Left lung (tissue), 4 donors: ENCODE measurements at regions not wholly inside any gene's neighbourhood (a gene's known extent, or its start where the extent isn't known, plus 50 kb on each side); places are given as distances from the start of the nearest gene placed in this dataset.

Experiments used
- ATAC-seq: fragments of 200-7000 bp; cut with Tn5 transposase; one replicate; pipeline ENCODE4 v1.9.1; 2020; ENCODE audit warnings: moderate library complexity
- DNase-seq, 4 donors: peaks; one replicate each; pipeline ENCODE4 v3.0.0-alpha.2; 2013 to 2020
- H3K27ac ChIP-seq, 2 donors: fragments of 200-600 bp; sonication (generic) in 1 of 2; one replicate each; pipeline versions ENCODE4 v1.5.0 to v1.8.0; 2020 to 2021
- H3K27me3 ChIP-seq, 2 donors: fragments of 200-600 bp; sonication (generic) in 1 of 2; one replicate each; pipeline versions ENCODE4 v1.5.0 to v1.8.0; 2020 to 2021
- H3K36me3 ChIP-seq, 2 donors: fragments of 200-600 bp; sonication (generic) in 1 of 2; one replicate each; pipeline versions ENCODE4 v1.5.0 to v1.8.0; 2020 to 2021
- H3K4me1 ChIP-seq, 2 donors: fragments of 200-600 bp; one replicate each; pipeline ENCODE4 v1.8.0; 2021
- H3K4me3 ChIP-seq, 2 donors: fragments of 200-600 bp; sonication (generic) in 1 of 2; one replicate each; pipeline versions ENCODE4 v1.5.0 to v1.8.0; 2020 to 2021; ENCODE audit warnings: mild to moderate bottlenecking in 1 of 2
- H3K9me3 ChIP-seq, 2 donors: fragments of 200-600 bp; sonication (generic) in 1 of 2; one replicate each; pipeline versions ENCODE4 v1.5.0 to v1.8.0; 2020 to 2021
- intact Hi-C, 2 donors: fragments of 100-400 bp; cut with DNase I; formaldehyde crosslinking; loops; one replicate each; pipeline versions ENCODE4 v1.11.2 to v1.14.2; 2022
- TF ChIP-seq, protein P1 (sequence below), 2 donors: fragments of 200-600 bp; sonication (generic) in 1 of 2; IDR thresholded peaks; one replicate each; pipeline versions ENCODE4 v1.5.0 to v1.8.0; 2021; ENCODE audit warnings: antibody characterized with exemption in 2 of 2
- donor health status: DM: no; HTN: yes; CAD: no.
- donor health status: DM: no; HTN: no; CAD: no.

DNA sequence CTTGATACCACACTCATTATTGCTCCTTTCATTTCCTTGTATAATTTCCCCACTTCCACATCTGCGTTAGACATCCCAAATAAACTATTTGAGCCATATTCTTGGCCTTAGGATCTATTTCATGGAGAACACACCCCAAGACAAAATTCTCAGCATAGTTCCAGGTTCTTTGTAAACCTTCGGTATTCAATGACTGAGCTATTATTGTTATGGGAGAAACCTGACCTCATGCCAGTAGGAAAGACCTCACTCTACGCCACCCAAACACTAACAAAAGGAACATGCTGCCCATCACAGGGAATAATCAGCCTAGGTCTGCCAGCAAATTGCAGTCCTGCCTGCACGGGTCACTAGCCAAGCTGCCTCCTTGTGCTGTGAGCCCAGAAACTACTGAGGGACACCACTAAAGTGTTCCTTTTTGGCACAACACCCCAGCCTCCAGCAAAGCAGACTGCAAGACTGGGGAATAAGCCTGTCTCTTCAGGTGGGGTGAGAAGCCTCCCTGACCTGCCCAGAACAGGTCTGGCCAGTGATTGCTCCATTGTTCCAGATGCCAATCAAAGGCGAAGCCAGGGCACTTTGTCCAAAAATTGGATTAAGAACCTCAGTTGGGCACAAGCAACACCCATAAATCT is 371.8 kb downstream of the MAFB start:
- TF ChIP-seq, protein P1, sequence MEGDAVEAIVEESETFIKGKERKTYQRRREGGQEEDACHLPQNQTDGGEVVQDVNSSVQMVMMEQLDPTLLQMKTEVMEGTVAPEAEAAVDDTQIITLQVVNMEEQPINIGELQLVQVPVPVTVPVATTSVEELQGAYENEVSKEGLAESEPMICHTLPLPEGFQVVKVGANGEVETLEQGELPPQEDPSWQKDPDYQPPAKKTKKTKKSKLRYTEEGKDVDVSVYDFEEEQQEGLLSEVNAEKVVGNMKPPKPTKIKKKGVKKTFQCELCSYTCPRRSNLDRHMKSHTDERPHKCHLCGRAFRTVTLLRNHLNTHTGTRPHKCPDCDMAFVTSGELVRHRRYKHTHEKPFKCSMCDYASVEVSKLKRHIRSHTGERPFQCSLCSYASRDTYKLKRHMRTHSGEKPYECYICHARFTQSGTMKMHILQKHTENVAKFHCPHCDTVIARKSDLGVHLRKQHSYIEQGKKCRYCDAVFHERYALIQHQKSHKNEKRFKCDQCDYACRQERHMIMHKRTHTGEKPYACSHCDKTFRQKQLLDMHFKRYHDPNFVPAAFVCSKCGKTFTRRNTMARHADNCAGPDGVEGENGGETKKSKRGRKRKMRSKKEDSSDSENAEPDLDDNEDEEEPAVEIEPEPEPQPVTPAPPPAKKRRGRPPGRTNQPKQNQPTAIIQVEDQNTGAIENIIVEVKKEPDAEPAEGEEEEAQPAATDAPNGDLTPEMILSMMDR (IDR thresholded peaks at IDR 0.05) = no peak
- Histone ChIP-seq H3K36me3 (no peaks in the 10 kb centered on the region), H3K4me1 (peaks cover 0 to 5% of the 10 kb centered on the region in 2 donors), H3K4me3 (no peak overlapping the region), H3K27ac (no peak overlapping the region), H3K27me3 (no peaks in the 10 kb centered on the region), H3K9me3 (no peaks in the 10 kb centered on the region)
- intact Hi-C loops = no loop called here
- no peak for DNase-seq
- ATAC-seq = no peak

DNA sequence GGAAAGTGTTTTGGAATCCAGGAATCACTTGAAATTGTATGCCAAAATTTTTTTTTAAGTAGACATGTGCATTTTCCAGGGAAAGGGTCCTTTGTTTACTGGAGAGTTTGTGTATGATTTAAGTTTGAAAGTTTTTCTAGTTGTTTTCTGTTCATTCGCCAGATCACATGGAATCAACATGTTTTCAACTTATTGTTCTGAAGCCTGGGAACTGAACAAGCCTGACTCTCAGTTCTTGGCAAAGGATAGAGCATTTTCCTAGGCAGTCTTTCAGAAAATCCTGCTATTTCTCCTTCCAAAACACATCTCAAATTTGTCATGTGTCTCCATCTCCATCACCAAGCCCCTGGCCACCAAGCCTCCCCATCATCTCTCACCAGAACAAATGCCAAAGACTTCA is 374.8 kb downstream of the MAFB start:
- Histone ChIP-seq H3K9me3 (no peaks in the 10 kb centered on the region), H3K4me1 (no peaks in the 10 kb centered on the region), H3K4me3 (no peak overlapping the region), H3K27me3 (no peaks in the 10 kb centered on the region), H3K27ac (no peak overlapping the region), H3K36me3 (no peaks in the 10 kb centered on the region)
- ATAC-seq (no peak), DNase-seq (peak in 2 of 4 donors; percentile 55 to 63)
- TF ChIP-seq, protein P1 (IDR thresholded peaks at IDR 0.05) = no peak
- intact Hi-C loops = no loop called here

DNA sequence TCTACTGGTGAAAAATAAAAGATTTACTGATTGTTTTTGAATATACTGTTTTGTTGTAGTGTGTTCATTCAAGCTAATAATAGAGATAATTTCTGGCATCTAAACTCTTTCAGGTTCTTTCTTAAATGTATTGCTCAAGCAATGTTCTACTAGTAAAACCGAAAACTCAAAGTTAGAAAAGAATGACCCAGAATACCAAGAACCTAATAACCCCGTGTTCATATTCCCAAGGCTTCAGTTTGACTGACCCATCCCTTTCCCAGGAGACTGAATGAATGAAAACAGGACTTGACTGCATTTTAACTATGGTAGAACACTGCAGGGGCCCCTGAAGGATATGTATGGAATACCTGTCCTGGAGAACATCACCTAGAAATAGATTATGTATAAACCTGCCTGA is 375.3 kb downstream of the MAFB start:
- no peaks in the 10 kb centered on the region for H3K4me1 ChIP-seq
- ATAC-seq (no peak), DNase-seq (no peak)
- H3K9me3 ChIP-seq = no peaks in the 10 kb centered on the region
- no peak overlapping the region for H3K4me3 ChIP-seq
- H3K27ac ChIP-seq = no peak overlapping the region
- TF ChIP-seq, protein P1 (IDR thresholded peaks at IDR 0.05) = no peak
- intact Hi-C loops = no loop called here
- no peaks in the 10 kb centered on the region for H3K36me3 ChIP-seq
- H3K27me3 ChIP-seq = no peaks in the 10 kb centered on the region

DNA sequence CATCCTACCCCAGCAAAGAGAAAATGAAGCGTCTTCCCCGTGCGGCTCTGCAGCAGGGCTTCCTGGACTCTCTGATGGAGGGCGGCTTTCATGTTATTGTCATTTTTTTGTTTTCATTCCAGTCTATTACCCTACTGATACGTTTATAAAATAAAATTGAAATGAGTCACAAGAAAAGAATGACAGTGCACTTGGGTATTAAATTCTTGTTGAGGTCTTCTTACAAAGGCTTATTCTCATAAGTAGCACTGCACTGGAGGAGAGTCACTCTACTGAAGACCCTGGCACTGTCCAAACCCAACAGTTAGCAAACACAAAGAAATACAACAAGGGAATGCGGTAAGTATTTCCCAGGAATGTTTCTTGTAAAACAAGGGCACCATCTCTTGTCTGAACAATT is 379.3 kb downstream of the MAFB start:
- Histone ChIP-seq H3K36me3 (no peaks in the 10 kb centered on the region), H3K4me3 (no peak overlapping the region), H3K4me1 (no peaks in the 10 kb centered on the region), H3K9me3 (no peaks in the 10 kb centered on the region), H3K27ac (no peak overlapping the region), H3K27me3 (no peaks in the 10 kb centered on the region)
- TF ChIP-seq, protein P1 (IDR thresholded peaks at IDR 0.05) = no peak
- DNase-seq = no peak
- intact Hi-C loops = no loop called here
- ATAC-seq = no peak

DNA sequence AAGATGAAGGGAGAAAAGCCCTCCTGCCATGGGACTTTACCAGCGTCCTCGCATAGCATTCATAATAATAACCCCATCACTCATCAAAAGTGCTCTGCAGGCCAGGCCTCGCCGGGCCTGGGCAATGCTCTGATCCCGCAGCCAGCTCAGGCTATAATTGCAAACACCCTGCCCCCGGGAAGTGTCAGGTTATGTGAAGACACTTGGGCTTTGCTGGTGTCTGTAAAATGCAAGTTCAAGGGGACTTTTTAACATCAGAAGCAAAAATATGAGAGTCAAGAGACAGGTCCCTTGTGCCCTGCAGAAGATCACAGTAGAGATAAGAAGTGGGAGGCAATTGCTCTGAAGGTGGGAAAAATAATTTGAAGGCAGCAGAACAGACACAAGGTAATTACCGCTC is 381.0 kb downstream of the MAFB start:
- DNase-seq = no peak
- Histone ChIP-seq H3K4me3 (no peak overlapping the region), H3K9me3 (no peaks in the 10 kb centered on the region), H3K27ac (no peak overlapping the region), H3K27me3 (no peaks in the 10 kb centered on the region), H3K4me1 (no peaks in the 10 kb centered on the region), H3K36me3 (no peaks in the 10 kb centered on the region)
- ATAC-seq = no peak
- intact Hi-C loops = no loop called here
- TF ChIP-seq, protein P1 (IDR thresholded peaks at IDR 0.05) = no peak
